Upper lobe of left lung (tissue), 4 donors: ENCODE measurements at regions not wholly inside any gene's neighbourhood (a gene's known extent, or its start where the extent isn't known, plus 50 kb on each side); places are given as distances from the start of the nearest gene placed in this dataset.

Experiments used
- POLR2A ChIP-seq, 4 donors: fragments of 450-650 bp; IDR thresholded peaks; one replicate each; pipeline ENCODE4 v1.5.1; 2016 to 2017; ENCODE audit warnings: antibody characterized with exemption in 4 of 4, mild to moderate bottlenecking in 2 of 4
- TF ChIP-seq, protein P1 (sequence below), 6 experiments: fragments of 450-650 bp in 4 of 6; fragments of 200-600 bp in 2 of 6; sonication (generic) in 2 of 6; IDR thresholded peaks; one replicate each; pipeline ENCODE4 v1.5.1; 2016 to 2019; ENCODE audit warnings: antibody characterized with exemption in 6 of 6

DNA sequence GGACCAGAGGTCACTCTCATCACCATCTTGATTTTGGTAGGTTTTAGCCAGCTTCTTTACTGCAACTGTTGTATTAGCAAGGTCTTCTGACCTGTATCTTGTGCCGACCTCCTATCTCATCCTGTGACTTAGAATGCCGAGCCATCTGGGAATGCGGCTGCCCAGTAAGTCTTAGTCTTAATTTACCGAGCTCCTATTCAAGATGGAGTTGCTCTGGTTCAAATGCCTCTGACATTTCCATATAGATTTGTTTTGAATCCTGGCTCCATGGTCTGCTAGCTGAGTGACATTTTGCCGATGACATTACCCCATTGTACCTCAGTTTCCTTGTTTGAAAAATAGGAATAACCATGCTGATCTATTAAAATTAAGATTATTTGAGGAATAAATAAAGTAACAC, 193.9 kb upstream of the HMCN1 start:
- TF ChIP-seq, protein P1, sequence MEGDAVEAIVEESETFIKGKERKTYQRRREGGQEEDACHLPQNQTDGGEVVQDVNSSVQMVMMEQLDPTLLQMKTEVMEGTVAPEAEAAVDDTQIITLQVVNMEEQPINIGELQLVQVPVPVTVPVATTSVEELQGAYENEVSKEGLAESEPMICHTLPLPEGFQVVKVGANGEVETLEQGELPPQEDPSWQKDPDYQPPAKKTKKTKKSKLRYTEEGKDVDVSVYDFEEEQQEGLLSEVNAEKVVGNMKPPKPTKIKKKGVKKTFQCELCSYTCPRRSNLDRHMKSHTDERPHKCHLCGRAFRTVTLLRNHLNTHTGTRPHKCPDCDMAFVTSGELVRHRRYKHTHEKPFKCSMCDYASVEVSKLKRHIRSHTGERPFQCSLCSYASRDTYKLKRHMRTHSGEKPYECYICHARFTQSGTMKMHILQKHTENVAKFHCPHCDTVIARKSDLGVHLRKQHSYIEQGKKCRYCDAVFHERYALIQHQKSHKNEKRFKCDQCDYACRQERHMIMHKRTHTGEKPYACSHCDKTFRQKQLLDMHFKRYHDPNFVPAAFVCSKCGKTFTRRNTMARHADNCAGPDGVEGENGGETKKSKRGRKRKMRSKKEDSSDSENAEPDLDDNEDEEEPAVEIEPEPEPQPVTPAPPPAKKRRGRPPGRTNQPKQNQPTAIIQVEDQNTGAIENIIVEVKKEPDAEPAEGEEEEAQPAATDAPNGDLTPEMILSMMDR (IDR thresholded peaks at IDR 0.05): no peak
- no peak for TF ChIP-seq POLR2A (IDR thresholded peaks at IDR 0.05)
